Ureter (tissue), 1 donor: ENCODE measurements at regions not wholly inside any gene's neighbourhood (a gene's known extent, or its start where the extent isn't known, plus 50 kb on each side); places are given as distances from the start of the nearest gene placed in this dataset.

ENCODE experiments used
- DNase-seq: peaks from one replicate; pipeline ENCODE4 v3.0.0-alpha.2; 2020; ENCODE audit warnings: low spot score
- donor health status: DM: yes; HTN: yes; CAD: no.

GRCh38 chr1:38223391-38223790 lies 176.8 kb upstream of the POU3F1 start:
- DNase-seq: no peak

- DNase-seq: no peak
These were observed 176.3 kb upstream of the POU3F1 start for GRCh38 chr1:38222891-38223290.

GRCh38 chr1:38221006-38221649 lies 174.5 kb upstream of the POU3F1 start:
- no peak for DNase-seq

- no peak for DNase-seq
These were observed 170.7 kb upstream of the POU3F1 start for GRCh38 chr1:38217316-38217715.

GRCh38 chr1:38213646-38214434 lies 167.2 kb upstream of the POU3F1 start:
- no peak for DNase-seq

GRCh38 chr1:38210895-38211177 lies 164.2 kb upstream of the POU3F1 start:
- DNase-seq: no peak

- no peak for DNase-seq
These were observed 163.7 kb upstream of the POU3F1 start for GRCh38 chr1:38210021-38210894.

GRCh38 chr1:38208716-38209632 lies 162.4 kb upstream of the POU3F1 start:
- DNase-seq: no peak

GRCh38 chr1:38207906-38208305 lies 161.3 kb upstream of the POU3F1 start:
- DNase-seq: no peak

GRCh38 chr1:38207275-38207674 lies 160.7 kb upstream of the POU3F1 start:
- DNase-seq: no peak

GRCh38 chr1:38204698-38205097 lies 158.1 kb upstream of the POU3F1 start:
- no peak for DNase-seq

- DNase-seq: no peak
These were observed 156.8 kb upstream of the POU3F1 start for GRCh38 chr1:38203441-38203840.

- DNase-seq: no peak
These were observed 154.8 kb upstream of the POU3F1 start for GRCh38 chr1:38201431-38201830.

GRCh38 chr1:38198621-38199020 lies 152.0 kb upstream of the POU3F1 start:
- no peak for DNase-seq

- no peak for DNase-seq
These were observed 151.5 kb upstream of the POU3F1 start for GRCh38 chr1:38198099-38198498.

GRCh38 chr1:38197312-38198061 lies 150.9 kb upstream of the POU3F1 start:
- no peak for DNase-seq

- no peak for DNase-seq
These were observed 147.9 kb upstream of the POU3F1 start for GRCh38 chr1:38194472-38194871.

GRCh38 chr1:38193040-38193439 lies 146.4 kb upstream of the POU3F1 start:
- DNase-seq: no peak

GRCh38 chr1:38191461-38191860 lies 144.9 kb upstream of the POU3F1 start:
- no peak for DNase-seq

- no peak for DNase-seq
These were observed 144.4 kb upstream of the POU3F1 start for GRCh38 chr1:38190983-38191382.

- DNase-seq: no peak
These were observed 141.0 kb upstream of the POU3F1 start for GRCh38 chr1:38187552-38187951.
